ENCODE measurements at regions not wholly inside any gene's neighbourhood (a gene's known extent, or its start where the extent isn't known, plus 50 kb on each side); places are given as distances from the start of the nearest gene placed in this dataset.

DNA sequence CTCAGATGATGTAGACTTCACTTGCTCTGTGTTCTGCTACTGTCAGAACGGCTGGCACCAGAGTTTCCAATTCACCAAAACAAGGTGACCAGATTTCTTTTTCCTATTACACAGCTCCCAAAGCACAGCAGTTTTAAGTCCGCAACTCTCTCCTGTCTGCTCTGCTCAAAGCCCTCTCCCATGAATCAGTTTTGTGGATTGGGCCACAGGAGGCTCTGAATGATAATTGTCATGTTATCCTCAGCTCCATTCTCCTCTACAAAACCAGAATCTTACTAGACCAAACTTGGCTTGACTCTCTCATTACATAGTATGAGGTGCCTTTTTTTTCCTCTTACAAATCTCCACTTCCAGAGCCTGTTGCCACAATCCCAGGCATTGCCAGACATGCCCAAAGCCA is 223.5 kb downstream of the SNX13 start:
- Histone ChIP-seq H3K27ac (no peak overlapping the region), H3K4me1 (no peaks in the 10 kb centered on the region), H3K9me3 (no peaks in the 10 kb centered on the region), H3K4me2 (no peak overlapping the region), H3K4me3 (no peak overlapping the region)
- ChIA-PET POLR2A (no interaction called here), CTCF (interaction anchor here (0.6 kb wide), 1 partner anchor 16 kb away, joined by 3 read pairs; no protein-coding TSS in a partner anchor)
- DNase-seq (ENCODE audit: low read depth in 1 of 2, low spot score in 1 of 2) (no peak), ATAC-seq (no peak), FAIRE-seq (no peak)
- TF ChIP-seq ZSCAN20 (CRISPR knock-in tag; IDR thresholded peaks at IDR 0.05) (no peak), FOSL2 (IDR thresholded peaks at IDR 0.05) (no peak), FOSL2 (CRISPR knock-in tag; IDR thresholded peaks at IDR 0.05) (no peak), RCOR1 (IDR thresholded peaks at IDR 0.05; ENCODE audit: low read depth, low read length) (no peak), MAX (IDR thresholded peaks at IDR 0.05) (no peak), ZC3H11A (IDR thresholded peaks at IDR 0.05) (no peak), JUNB (IDR thresholded peaks at IDR 0.05) (no peak), CBX8 (IDR thresholded peaks at IDR 0.05) (no peak), CTCF (IDR thresholded peaks at IDR 0.05) (no peak), HDAC2 (IDR thresholded peaks at IDR 0.05) (no peak)
- WGBS (ENCODE audit: missing lambda C conversion rate) = 24% methylated on average over 1 of the region's 2 CpGs

DNA sequence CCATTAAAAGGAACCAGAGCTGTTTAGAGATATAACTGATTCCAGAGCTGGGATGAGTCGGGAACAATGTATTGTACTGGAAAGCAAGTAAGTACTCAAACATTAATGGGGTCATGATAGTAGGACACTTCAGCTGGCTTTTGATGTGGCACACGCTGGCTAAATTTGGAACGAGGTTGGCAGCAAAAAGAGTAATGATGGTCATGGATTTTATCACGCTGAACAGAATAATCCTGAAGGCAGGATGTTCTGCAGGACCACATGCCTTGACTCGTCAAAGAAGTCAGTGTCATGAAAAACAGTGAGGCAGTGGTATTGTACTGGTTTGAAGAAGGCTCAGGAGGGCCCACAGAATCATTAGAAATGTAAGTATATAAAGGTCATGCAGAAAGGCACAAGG is 220.3 kb downstream of the SNX13 start:
- DNase-seq (ENCODE audit: low read depth in 1 of 2, low spot score in 1 of 2) (no peak), FAIRE-seq (no peak), ATAC-seq (no peak)
- CTCF ChIA-PET = interaction anchor here (1.4 kb wide), 1 partner anchor 13 kb away, joined by 3 read pairs; no protein-coding TSS in a partner anchor
- H3K4me2 ChIP-seq = no peak overlapping the region
- TF ChIP-seq SMC3 (IDR thresholded peaks at IDR 0.05) (no peak), POLR2A (IDR thresholded peaks at IDR 0.05; ENCODE audit: low read length) (no peak), HMGXB4 (CRISPR knock-in tag; IDR thresholded peaks at IDR 0.05; ENCODE audit: borderline replicate concordance) (no peak), HDAC2 (IDR thresholded peaks at IDR 0.05) (no peak), RARB (CRISPR knock-in tag; IDR thresholded peaks at IDR 0.05) (no peak), NPAS2 (CRISPR knock-in tag; IDR thresholded peaks at IDR 0.05; ENCODE audit: borderline replicate concordance) (no peak), JUN (IDR thresholded peaks at IDR 0.05) (no peak), CBX2 (IDR thresholded peaks at IDR 0.05; ENCODE audit: borderline replicate concordance, low read depth) (no peak), FOSB (CRISPR knock-in tag; IDR thresholded peaks at IDR 0.05) (no peak), MAX (IDR thresholded peaks at IDR 0.05) (no peak), ZC3H11A (IDR thresholded peaks at IDR 0.05) (no peak), CHD2 (IDR thresholded peaks at IDR 0.05; ENCODE audit: low read length, partially characterized antibody) (no peak), NFE2L2 (conservative IDR thresholded peaks at IDR 0.05; ENCODE audit: low read length) (no peak), FOSL2 (IDR thresholded peaks at IDR 0.05) (no peak), FOSL2 (CRISPR knock-in tag; IDR thresholded peaks at IDR 0.05) (no peak), PHF8 (IDR thresholded peaks at IDR 0.05; ENCODE audit: borderline replicate concordance, low read depth) (no peak), ESRRA (IDR thresholded peaks at IDR 0.05; ENCODE audit: borderline replicate concordance, low read length) (no peak), POLR2AphosphoS2 (conservative IDR thresholded peaks at IDR 0.05; ENCODE audit: low read length) (no peak)
- TF ChIP-seq, protein P1, sequence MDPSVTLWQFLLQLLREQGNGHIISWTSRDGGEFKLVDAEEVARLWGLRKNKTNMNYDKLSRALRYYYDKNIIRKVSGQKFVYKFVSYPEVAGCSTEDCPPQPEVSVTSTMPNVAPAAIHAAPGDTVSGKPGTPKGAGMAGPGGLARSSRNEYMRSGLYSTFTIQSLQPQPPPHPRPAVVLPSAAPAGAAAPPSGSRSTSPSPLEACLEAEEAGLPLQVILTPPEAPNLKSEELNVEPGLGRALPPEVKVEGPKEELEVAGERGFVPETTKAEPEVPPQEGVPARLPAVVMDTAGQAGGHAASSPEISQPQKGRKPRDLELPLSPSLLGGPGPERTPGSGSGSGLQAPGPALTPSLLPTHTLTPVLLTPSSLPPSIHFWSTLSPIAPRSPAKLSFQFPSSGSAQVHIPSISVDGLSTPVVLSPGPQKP (IDR thresholded peaks at IDR 0.05; ENCODE audit: low read depth, low read length) = no peak
- H3K4me1 ChIP-seq = no peaks in the 10 kb centered on the region; the same call in 2 of the 3 replicates
- WGBS (ENCODE audit: missing lambda C conversion rate) = 70% methylated on average over 5 of the region's 5 CpGs
- H3K9me3 ChIP-seq = no peaks in the 10 kb centered on the region
- H3K4me3 ChIP-seq = no peak overlapping the region
- POLR2A ChIA-PET = no interaction called here
- no peak overlapping the region for H3K27ac ChIP-seq
